ENCODE measurements at regions not wholly inside any gene's neighbourhood (a gene's known extent, or its start where the extent isn't known, plus 50 kb on each side); places are given as distances from the start of the nearest gene placed in this dataset.
"Not testable (repeated sequence)": the region's sequence is repeated elsewhere in the genome, so short reads cannot be mapped to it uniquely, and the experiment has no call there.

- Histone ChIP-seq H3K4me3 (no peak overlapping the region), H3K9me3 (no peaks in the 10 kb centered on the region), H3K36me3 (no peaks in the 10 kb centered on the region), H3K27ac (no peak overlapping the region), H3K27me3 (peaks cover 0 to 15% (median 0%) of the 10 kb centered on the region in 3 donors), H3K4me1 (no peaks in the 10 kb centered on the region)
- WGBS, 5 donors = 80 to 85% (median 81%) methylated on average over 6 of the region's 6 CpGs
- intact Hi-C loops (cut with DNase I; ENCODE audit: low total_unique reads) = no loop called here
- DNase-seq = no peak
- TF ChIP-seq POLR2A (IDR thresholded peaks at IDR 0.05) = no peak
- no peak for TF ChIP-seq EP300 (IDR thresholded peaks at IDR 0.05)
- no peak for TF ChIP-seq POLR2AphosphoS5 (IDR thresholded peaks at IDR 0.05)
- TF ChIP-seq, protein P1, sequence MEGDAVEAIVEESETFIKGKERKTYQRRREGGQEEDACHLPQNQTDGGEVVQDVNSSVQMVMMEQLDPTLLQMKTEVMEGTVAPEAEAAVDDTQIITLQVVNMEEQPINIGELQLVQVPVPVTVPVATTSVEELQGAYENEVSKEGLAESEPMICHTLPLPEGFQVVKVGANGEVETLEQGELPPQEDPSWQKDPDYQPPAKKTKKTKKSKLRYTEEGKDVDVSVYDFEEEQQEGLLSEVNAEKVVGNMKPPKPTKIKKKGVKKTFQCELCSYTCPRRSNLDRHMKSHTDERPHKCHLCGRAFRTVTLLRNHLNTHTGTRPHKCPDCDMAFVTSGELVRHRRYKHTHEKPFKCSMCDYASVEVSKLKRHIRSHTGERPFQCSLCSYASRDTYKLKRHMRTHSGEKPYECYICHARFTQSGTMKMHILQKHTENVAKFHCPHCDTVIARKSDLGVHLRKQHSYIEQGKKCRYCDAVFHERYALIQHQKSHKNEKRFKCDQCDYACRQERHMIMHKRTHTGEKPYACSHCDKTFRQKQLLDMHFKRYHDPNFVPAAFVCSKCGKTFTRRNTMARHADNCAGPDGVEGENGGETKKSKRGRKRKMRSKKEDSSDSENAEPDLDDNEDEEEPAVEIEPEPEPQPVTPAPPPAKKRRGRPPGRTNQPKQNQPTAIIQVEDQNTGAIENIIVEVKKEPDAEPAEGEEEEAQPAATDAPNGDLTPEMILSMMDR (IDR thresholded peaks at IDR 0.05) = no peak
Observed at GRCh38 chr7:25055520-25056220, 69.4 kb downstream of the CYCS start.

DNA sequence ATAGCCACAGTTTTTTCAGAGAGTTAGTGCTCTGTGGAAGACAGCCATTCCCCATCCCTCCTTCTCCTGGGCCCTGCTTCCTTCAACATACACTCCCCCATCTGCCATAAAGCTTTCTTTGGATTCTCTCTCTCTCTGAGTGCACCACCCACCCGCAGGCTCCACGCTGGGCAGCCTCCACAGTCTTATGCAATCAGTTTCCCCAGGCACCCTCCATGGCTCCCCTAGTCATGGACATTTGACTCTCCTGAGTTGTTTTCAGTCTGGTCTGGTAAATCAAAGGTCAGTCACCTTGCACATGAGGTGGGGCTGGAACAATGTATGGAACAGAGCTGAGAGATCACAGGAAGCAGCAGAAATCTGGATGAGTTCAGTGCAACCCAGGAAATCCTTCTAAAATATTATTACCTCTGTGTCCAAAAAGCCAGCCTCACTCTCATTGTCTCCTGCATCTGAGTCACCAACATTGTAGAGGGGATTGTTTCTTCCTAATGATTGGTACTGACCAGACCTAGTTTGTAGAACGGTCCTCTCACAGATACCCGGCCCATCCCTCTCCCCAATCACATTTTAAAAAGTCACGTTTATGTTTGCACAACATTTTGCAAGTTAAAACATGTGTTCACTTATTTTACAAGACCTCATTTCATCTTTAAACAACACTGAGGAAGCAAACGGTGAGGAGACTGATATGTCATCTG lies 70.1 kb downstream of the CYCS start:
- H3K27ac ChIP-seq = no peak overlapping the region
- DNase-seq = no peak
- H3K9me3 ChIP-seq = no peaks in the 10 kb centered on the region
- WGBS, 5 donors = 65 to 80% (median 73%) methylated on average over 6 of the region's 6 CpGs
- peaks cover 0 to 13% (median 0%) of the 10 kb centered on the region in 3 donors for H3K27me3 ChIP-seq
- intact Hi-C loops (cut with DNase I; ENCODE audit: low total_unique reads) = no loop called here
- H3K4me3 ChIP-seq = no peak overlapping the region
- TF ChIP-seq, protein P1 (IDR thresholded peaks at IDR 0.05) = no peak
- TF ChIP-seq EP300 (IDR thresholded peaks at IDR 0.05) (no peak), POLR2A (IDR thresholded peaks at IDR 0.05) (no peak), POLR2AphosphoS5 (IDR thresholded peaks at IDR 0.05) (no peak)
- H3K4me1 ChIP-seq = no peaks in the 10 kb centered on the region
- H3K36me3 ChIP-seq = no peaks in the 10 kb centered on the region

GRCh38 chr7:25050223-25050622 lies 70.2 kb upstream of the OSBPL3 start:
- no peaks in the 10 kb centered on the region for H3K9me3 ChIP-seq
- TF ChIP-seq POLR2AphosphoS5 (IDR thresholded peaks at IDR 0.05) = no peak
- no peak for TF ChIP-seq EP300 (IDR thresholded peaks at IDR 0.05)
- no peak for TF ChIP-seq POLR2A (IDR thresholded peaks at IDR 0.05)
- TF ChIP-seq, protein P1 (IDR thresholded peaks at IDR 0.05) = no peak
- no peaks in the 10 kb centered on the region for H3K36me3 ChIP-seq
- no peak overlapping the region for H3K27ac ChIP-seq
- H3K4me1 ChIP-seq = no peaks in the 10 kb centered on the region
- DNase-seq = no peak
- 78 to 92% (median 87%) methylated on average over 5 of the region's 5 CpGs for WGBS, 5 donors
- H3K4me3 ChIP-seq = no peak overlapping the region
- intact Hi-C loops (cut with DNase I; ENCODE audit: low total_unique reads) = no loop called here
- H3K27me3 ChIP-seq = peaks cover 0 to 10% (median 0%) of the 10 kb centered on the region in 3 donors

DNA sequence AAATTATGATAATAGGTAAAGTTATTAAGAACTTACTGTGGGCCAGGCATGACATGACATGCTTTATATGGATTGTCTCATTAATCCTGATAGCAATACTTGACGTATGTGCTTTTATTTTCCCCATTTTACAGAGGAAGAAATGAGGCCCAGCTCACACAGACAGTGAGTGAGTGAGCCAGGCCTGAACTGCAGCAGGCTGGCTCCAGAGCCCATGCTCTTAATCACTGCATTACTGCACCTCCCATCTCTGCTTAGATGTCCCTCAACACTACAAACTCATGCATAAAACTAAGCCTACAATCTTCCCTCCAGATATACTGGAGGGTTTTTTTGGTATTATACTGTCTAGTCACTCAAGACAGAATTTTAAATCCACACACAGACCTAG lies 68.5 kb upstream of the OSBPL3 start:
- no peak for TF ChIP-seq EP300 (IDR thresholded peaks at IDR 0.05)
- no peak for TF ChIP-seq POLR2A (IDR thresholded peaks at IDR 0.05)
- no peak for TF ChIP-seq POLR2AphosphoS5 (IDR thresholded peaks at IDR 0.05)
- TF ChIP-seq, protein P1 (IDR thresholded peaks at IDR 0.05) = no peak
- 81 to 94% (median 90%) methylated on average over 1 of the region's 1 CpG for WGBS, 5 donors
- Histone ChIP-seq H3K4me3 (no peak overlapping the region), H3K9me3 (no peaks in the 10 kb centered on the region), H3K36me3 (no peaks in the 10 kb centered on the region), H3K27ac (no peak overlapping the region), H3K4me1 (no peaks in the 10 kb centered on the region), H3K27me3 (no peaks in the 10 kb centered on the region)
- intact Hi-C loops (cut with DNase I; ENCODE audit: low total_unique reads) = no loop called here
- no peak for DNase-seq

DNA sequence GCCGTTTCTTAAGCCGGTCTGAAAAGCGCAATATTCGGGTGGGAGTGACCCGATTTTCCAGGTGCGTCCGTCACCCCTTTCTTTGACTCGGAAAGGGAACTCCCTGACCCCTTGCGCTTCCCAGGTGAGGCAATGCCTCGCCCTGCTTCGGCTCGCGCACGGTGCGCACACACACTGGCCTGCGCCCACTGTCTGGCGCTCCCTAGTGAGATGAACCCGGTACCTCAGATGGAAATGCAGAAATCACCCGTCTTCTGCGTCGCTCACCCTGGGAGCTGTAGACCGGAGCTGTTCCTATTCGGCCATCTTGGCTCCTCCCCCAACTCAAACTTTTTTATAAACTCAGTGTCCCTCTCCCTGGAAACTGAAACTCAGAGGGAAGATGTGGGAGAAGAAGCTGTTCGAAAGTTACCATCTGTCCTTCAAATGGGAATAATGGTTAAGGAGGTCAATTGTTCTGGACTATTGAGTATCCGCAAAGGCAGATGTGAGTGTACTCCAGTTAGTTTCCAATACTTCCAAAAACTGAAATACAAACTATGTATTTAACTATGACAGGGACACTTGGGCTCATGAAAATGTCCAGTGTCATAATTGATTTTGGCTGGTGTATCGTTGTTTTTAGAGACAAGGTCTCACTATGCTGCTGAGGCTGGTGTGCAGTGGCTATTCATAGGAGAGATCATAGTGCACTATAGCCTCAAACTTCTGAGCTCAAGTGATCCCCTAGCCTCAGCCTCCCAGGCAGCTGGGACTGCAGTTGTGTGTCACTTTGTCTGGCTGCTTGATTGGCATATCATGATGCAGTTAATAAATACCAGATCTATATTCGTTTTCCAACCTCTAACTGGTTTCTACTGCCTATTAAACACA lies 67.8 kb upstream of the OSBPL3 start:
- H3K27ac ChIP-seq; H3K9me3 ChIP-seq; H3K4me3 ChIP-seq; H3K4me1 ChIP-seq; H3K27me3 ChIP-seq; H3K36me3 ChIP-seq; intact Hi-C loops (cut with DNase I; ENCODE audit: low total_unique reads); DNase-seq: not testable (repeated sequence)
- 84 to 95% (median 89%) methylated on average over 10 to 12 of the region's 27 CpGs for WGBS, 5 donors

Measured in stomach (tissue), 8 donors.